Immature natural killer cell (primary cell): ENCODE measurements at regions not wholly inside any gene's neighbourhood (a gene's known extent, or its start where the extent isn't known, plus 50 kb on each side); places are given as distances from the start of the nearest gene placed in this dataset.

Source experiments
- DNase-seq, 3 donors: peaks; one replicate each; pipeline ENCODE4 v3.0.0; 2022; ENCODE audit warnings: mixed read lengths in 1 of 3
- H3K27ac Mint-ChIP-seq, 6 donors: one replicate each; pipeline ENCODE4 v1.8.0; 2020; ENCODE audit warnings: mixed read lengths in 6 of 6, mild to moderate bottlenecking in 5 of 6, inconsistent platforms in 4 of 6, moderate library complexity in 3 of 6
- H3K27me3 Mint-ChIP-seq, 3 donors: one replicate each; pipeline ENCODE4 v1.8.0; 2020 to 2021; ENCODE audit warnings: low read depth in 3 of 3, mild to moderate bottlenecking in 3 of 3, mixed read lengths in 3 of 3, moderate library complexity in 3 of 3, inconsistent platforms in 1 of 3
- H3K36me3 Mint-ChIP-seq, 3 donors: one replicate each; pipeline ENCODE4 v1.8.0; 2020; ENCODE audit warnings: mixed read lengths in 3 of 3, inconsistent platforms in 2 of 3, mild to moderate bottlenecking in 2 of 3
- H3K4me1 Mint-ChIP-seq, 2 donors: one replicate each; pipeline ENCODE4 v1.8.0; 2020; ENCODE audit warnings: inconsistent platforms in 2 of 2, mild to moderate bottlenecking in 2 of 2, mixed read lengths in 2 of 2, moderate library complexity in 1 of 2
- H3K4me3 Mint-ChIP-seq, 5 donors: one replicate each; pipeline ENCODE4 v1.8.0; 2020; ENCODE audit warnings: mild to moderate bottlenecking in 5 of 5, mixed read lengths in 5 of 5, inconsistent platforms in 3 of 5, moderate library complexity in 3 of 5
- H3K9me3 Mint-ChIP-seq, 6 donors: one replicate each; pipeline ENCODE4 v1.8.0; 2020; ENCODE audit warnings: mild to moderate bottlenecking in 6 of 6, mixed read lengths in 6 of 6, inconsistent platforms in 4 of 6, moderate library complexity in 3 of 6

GRCh38 chr2:118677546-118677945, 169.9 kb downstream of the EN1 start:
- Mint-ChIP-seq H3K27ac (no peak overlapping the region), H3K4me3 (no peak overlapping the region), H3K27me3 (peaks cover 0 to 6% (median 4%) of the 10 kb centered on the region in 3 donors), H3K9me3 (peaks cover 0 to 6% (median 0%) of the 10 kb centered on the region in 6 donors), H3K4me1 (no peaks in the 10 kb centered on the region), H3K36me3 (no peaks in the 10 kb centered on the region)
- DNase-seq: no peak

DNA sequence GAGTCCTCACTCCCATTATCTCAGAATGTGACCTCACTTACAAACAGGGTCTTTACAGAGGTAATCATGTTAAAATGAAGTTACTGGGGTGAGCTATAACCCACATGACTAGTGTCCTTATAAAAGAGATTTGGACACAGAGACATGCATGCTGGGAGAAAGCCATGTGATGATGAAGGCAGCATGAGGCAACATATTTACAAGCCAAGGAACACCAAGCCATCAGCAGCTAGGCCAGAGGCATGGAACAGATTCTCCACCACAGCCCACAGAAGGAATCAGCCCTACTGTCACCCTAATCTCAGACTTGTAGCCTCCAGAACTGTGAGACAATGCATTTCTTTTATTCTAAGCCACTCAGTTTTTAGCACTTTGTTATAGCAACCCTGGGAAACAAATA, 171.9 kb downstream of the EN1 start:
- no peak for DNase-seq
- H3K4me1 Mint-ChIP-seq: no peaks in the 10 kb centered on the region
- no peak overlapping the region for H3K4me3 Mint-ChIP-seq
- peaks cover 0 to 3% (median 0%) of the 10 kb centered on the region in 6 donors for H3K9me3 Mint-ChIP-seq
- H3K27me3 Mint-ChIP-seq: peaks cover 0 to 6% (median 6%) of the 10 kb centered on the region in 3 donors
- H3K36me3 Mint-ChIP-seq: no peaks in the 10 kb centered on the region
- no peak overlapping the region for H3K27ac Mint-ChIP-seq

GRCh38 chr2:118672571-118673158, 174.8 kb downstream of the EN1 start:
- H3K9me3 Mint-ChIP-seq: peaks cover 0 to 3% (median 0%) of the 10 kb centered on the region in 6 donors
- no peaks in the 10 kb centered on the region for H3K4me1 Mint-ChIP-seq
- DNase-seq: no peak
- peaks cover 0 to 6% (median 5%) of the 10 kb centered on the region in 3 donors for H3K27me3 Mint-ChIP-seq
- no peak overlapping the region for H3K4me3 Mint-ChIP-seq
- H3K36me3 Mint-ChIP-seq: no peaks in the 10 kb centered on the region
- H3K27ac Mint-ChIP-seq: no peak overlapping the region

DNA sequence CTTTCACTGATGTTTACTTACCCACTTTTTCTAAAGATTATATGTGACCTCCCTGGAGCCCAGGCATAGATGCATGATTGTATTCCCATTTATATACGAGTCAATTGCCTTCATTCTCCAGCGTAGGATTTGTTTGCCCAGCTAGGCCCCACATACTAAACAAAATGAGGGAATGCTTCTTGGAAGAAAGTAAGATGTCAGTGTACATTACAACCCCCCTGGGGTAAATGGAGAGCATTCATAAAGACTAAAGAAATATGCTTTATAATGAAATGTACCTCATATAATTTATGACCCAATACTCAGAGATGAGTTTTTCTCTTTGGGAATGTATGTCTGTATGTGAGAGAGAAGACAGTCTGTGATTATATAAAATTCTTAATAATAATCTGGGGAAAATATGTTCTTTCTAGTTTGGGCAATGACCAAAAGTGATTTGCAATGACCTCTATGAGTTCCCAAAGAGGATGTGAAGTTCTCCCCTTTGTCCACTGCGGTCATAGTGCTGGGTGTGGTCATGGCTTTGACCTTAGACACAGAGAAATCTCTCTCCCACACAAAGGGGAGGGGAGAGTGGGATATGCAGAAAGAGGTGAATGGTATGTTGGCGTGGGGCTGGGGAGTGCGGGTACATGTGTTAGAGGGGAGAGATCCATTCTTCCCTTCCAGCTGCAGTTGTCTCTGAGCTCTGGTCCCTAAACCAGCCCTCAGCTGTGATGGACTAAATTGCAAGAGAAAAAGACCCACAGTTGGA, 175.6 kb downstream of the EN1 start:
- Mint-ChIP-seq H3K36me3 (no peaks in the 10 kb centered on the region), H3K4me1 (no peaks in the 10 kb centered on the region), H3K9me3 (peaks cover 0 to 3% (median 0%) of the 10 kb centered on the region in 6 donors), H3K4me3 (no peak overlapping the region), H3K27me3 (peaks cover 0 to 6% (median 5%) of the 10 kb centered on the region in 3 donors), H3K27ac (no peak overlapping the region)
- DNase-seq: no peak

- Mint-ChIP-seq H3K4me1 (no peaks in the 10 kb centered on the region), H3K36me3 (no peaks in the 10 kb centered on the region), H3K4me3 (no peak overlapping the region), H3K27ac (no peak overlapping the region), H3K9me3 (peaks cover 0 to 3% (median 0%) of the 10 kb centered on the region in 6 donors), H3K27me3 (peaks cover 0 to 7% (median 5%) of the 10 kb centered on the region in 3 donors)
- DNase-seq: no peak
Measured at GRCh38 chr2:118670838-118671237, 176.6 kb downstream of the EN1 start.

DNA sequence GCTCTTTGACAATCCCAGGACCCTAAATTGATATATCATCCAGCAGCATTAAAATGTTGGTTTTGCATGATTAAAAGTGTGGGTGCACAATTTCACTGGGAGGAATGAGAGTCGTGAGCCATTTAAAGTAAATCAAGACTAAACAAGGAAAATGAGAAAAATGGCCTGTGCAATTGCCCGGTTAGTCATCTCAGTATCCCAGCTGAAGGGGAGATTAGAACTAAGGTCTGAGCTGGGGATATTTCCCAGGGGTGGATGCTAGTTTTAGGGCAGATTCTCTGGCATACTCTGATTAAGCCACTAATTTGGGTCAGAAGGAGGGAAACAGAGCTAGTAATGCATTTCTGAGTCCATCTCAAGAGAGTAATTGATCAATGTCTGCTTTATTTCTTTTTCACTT, 177.2 kb downstream of the EN1 start:
- Mint-ChIP-seq H3K9me3 (peaks cover 0 to 6% (median 0%) of the 10 kb centered on the region in 6 donors), H3K27ac (no peak overlapping the region), H3K4me1 (no peaks in the 10 kb centered on the region), H3K4me3 (no peak overlapping the region), H3K27me3 (peaks cover 2 to 9% (median 5%) of the 10 kb centered on the region in 3 donors), H3K36me3 (no peaks in the 10 kb centered on the region)
- no peak for DNase-seq

DNA sequence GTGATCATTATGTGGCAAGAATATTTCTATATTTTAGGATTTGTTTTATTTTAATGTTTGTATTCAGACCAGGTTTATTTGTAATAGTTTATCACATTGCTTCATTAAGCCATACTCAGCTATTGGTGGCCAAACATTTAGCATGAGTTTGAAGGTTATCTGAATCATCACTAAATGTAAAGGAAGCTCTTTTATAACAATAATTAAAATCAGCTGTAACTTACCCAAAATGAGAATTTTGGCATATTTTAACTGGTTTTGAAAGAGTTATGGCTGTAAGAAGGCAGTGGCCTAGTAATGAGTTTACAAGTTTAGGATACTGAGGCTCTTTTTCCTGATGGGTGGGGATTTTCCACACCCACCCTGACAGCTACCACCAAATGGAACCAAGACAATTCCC, 177.8 kb downstream of the EN1 start:
- Mint-ChIP-seq H3K27me3 (peaks cover 2 to 9% (median 5%) of the 10 kb centered on the region in 3 donors), H3K36me3 (no peaks in the 10 kb centered on the region), H3K27ac (no peak overlapping the region), H3K4me1 (no peaks in the 10 kb centered on the region), H3K4me3 (no peak overlapping the region), H3K9me3 (peaks cover 0 to 6% (median 0%) of the 10 kb centered on the region in 6 donors)
- DNase-seq: no peak

DNA sequence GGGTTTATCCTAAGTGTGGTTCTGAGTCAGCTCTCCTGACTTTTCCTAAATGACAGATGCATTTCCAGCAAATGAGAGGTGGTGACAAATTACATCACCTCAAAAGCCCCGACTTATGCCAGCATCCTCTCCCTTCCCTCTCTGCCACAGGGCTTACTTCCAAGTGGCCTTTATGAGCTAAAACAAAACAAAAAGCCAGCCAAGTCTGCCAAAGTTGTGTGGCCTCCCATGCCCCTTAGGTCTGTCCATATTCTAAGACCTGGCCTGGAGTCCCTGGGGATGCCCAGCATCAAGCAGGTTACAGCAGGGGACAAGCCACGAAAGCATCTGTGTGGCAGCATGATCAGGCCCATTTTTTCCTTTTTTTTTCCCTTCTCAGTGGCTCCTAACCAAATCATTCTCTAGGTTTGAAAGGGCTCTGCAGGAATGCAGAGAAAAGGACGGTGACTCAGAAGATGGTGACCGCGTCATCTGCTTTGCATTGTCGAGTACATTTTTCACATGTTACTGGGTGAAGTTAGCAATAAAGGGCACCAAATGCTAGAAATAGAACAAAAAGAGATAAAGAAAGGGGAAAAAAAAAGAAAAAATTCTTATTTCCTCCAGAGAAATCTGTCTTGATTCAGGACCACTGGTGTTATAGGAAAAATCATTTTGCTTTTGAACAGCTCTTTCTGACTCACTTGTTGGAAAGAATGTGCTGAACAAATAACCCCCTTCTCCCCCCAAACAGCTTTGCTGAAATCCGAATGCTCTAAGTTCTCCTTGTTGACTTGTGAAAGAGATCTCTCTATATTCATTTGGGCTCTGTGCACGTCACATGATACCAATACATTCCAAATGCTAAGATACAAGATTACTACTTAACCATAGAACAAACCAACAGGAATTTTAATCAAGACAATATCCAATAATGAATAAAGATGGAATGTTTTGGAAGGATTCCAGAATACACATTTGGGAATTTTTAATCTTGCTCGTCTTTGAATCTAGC, 178.7 kb downstream of the EN1 start:
- peaks cover 0 to 3% (median 0%) of the 10 kb centered on the region in 6 donors for H3K9me3 Mint-ChIP-seq
- no peaks in the 10 kb centered on the region for H3K4me1 Mint-ChIP-seq
- no peak overlapping the region for H3K27ac Mint-ChIP-seq
- DNase-seq: no peak
- H3K4me3 Mint-ChIP-seq: no peak overlapping the region
- H3K36me3 Mint-ChIP-seq: no peaks in the 10 kb centered on the region
- peaks cover 2 to 8% (median 5%) of the 10 kb centered on the region in 3 donors for H3K27me3 Mint-ChIP-seq

DNA sequence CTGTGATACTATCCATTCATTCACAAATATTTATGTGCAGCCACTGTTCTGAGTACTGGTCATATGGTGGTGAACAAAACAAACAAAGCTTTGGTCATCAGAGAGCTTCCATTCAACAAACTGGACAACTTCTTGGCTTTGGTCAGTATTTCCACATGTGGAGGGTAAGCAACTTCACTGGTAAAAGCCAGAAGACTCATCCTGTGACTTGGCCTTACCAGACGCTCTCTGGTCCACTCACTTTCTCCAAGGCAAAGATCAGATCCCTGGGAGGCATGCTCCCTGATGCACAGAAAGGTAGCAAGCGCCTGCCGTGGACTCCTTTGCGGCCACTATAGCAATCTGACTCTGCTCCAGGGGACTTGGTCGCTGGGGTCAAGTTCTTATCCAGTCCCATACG, 179.5 kb downstream of the EN1 start:
- Mint-ChIP-seq H3K9me3 (peaks cover 0 to 3% (median 0%) of the 10 kb centered on the region in 6 donors), H3K27ac (no peak overlapping the region), H3K27me3 (peaks cover 2 to 5% (median 5%) of the 10 kb centered on the region in 3 donors), H3K4me1 (no peaks in the 10 kb centered on the region), H3K4me3 (no peak overlapping the region), H3K36me3 (no peaks in the 10 kb centered on the region)
- DNase-seq: no peak

GRCh38 chr2:118667348-118667747, 180.1 kb downstream of the EN1 start:
- Mint-ChIP-seq H3K27ac (no peak overlapping the region), H3K9me3 (peaks cover 0 to 3% (median 0%) of the 10 kb centered on the region in 6 donors), H3K4me1 (no peaks in the 10 kb centered on the region), H3K4me3 (no peak overlapping the region), H3K36me3 (no peaks in the 10 kb centered on the region), H3K27me3 (peaks cover 2 to 5% (median 5%) of the 10 kb centered on the region in 3 donors)
- no peak for DNase-seq

- Mint-ChIP-seq H3K27me3 (peaks cover 2 to 6% (median 5%) of the 10 kb centered on the region in 3 donors), H3K9me3 (peaks cover 0 to 3% (median 0%) of the 10 kb centered on the region in 6 donors)
Measured at GRCh38 chr2:118665784-118666529, 181.5 kb downstream of the EN1 start.

DNA sequence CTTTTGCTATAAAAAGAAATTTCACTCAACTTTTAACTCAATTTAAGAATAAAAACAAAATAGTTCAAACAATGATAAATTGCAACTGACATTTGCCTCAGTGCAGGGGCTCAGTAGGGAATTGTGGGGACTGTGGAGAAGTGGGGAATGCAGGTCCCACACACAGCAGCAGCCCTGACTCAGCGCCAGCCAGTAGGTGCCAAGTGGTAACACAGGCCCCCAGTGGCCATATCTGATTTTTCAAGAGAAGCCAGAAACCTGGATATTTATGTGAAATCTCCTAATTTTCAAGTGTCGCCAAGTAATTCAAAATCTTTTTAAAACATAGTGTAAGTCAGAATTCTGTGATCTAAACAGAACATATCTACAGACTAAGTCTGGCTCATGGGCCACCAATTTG, 186.3 kb downstream of the EN1 start:
- Mint-ChIP-seq H3K4me3 (no peak overlapping the region), H3K9me3 (peaks cover 0 to 5% (median 0%) of the 10 kb centered on the region in 6 donors), H3K27ac (no peak overlapping the region), H3K4me1 (no peaks in the 10 kb centered on the region), H3K27me3 (peaks cover 0 to 5% (median 3%) of the 10 kb centered on the region in 3 donors), H3K36me3 (no peaks in the 10 kb centered on the region)
- DNase-seq: no peak

More at GRCh38 chr2:118665784-118666529, 181.5 kb downstream of the EN1 start:
- Mint-ChIP-seq H3K36me3 (no peaks in the 10 kb centered on the region), H3K4me3 (no peak overlapping the region), H3K4me1 (no peaks in the 10 kb centered on the region), H3K27ac (no peak overlapping the region)
- DNase-seq: no peak

GRCh38 chr2:118658596-118659198, 188.8 kb downstream of the EN1 start:
- Mint-ChIP-seq H3K4me3 (no peak overlapping the region), H3K27ac (no peak overlapping the region), H3K36me3 (no peaks in the 10 kb centered on the region), H3K4me1 (no peaks in the 10 kb centered on the region), H3K27me3 (peaks cover 0 to 2% (median 1%) of the 10 kb centered on the region in 3 donors), H3K9me3 (peaks cover 0 to 2% (median 0%) of the 10 kb centered on the region in 6 donors)
- no peak for DNase-seq
